Sigmoid colon (tissue), 4 donors: ENCODE measurements at regions not wholly inside any gene's neighbourhood (a gene's known extent, or its start where the extent isn't known, plus 50 kb on each side); places are given as distances from the start of the nearest gene placed in this dataset.

Experiments used
- POLR2A ChIP-seq, 2 donors: fragments of 450-650 bp; IDR thresholded peaks; one replicate each; pipeline ENCODE4 v1.6.1; 2016; ENCODE audit warnings: antibody characterized with exemption in 2 of 2, mild to moderate bottlenecking in 2 of 2, moderate library complexity in 2 of 2
- POLR2AphosphoS5 ChIP-seq, 4 donors: sonication (generic); formaldehyde crosslinking; IDR thresholded peaks; one replicate each; pipeline ENCODE4 v1.6.1; 2017; ENCODE audit warnings: antibody characterized with exemption in 4 of 4
- TF ChIP-seq, protein P1 (sequence below), 4 experiments: fragments of 450-650 bp in 3 of 4; fragments of 200-600 bp in 1 of 4; IDR thresholded peaks; one replicate each; pipeline ENCODE4 v1.5.1; 2016 to 2019; ENCODE audit warnings: antibody characterized with exemption in 4 of 4, mild to moderate bottlenecking in 3 of 4, moderate library complexity in 2 of 4

DNA sequence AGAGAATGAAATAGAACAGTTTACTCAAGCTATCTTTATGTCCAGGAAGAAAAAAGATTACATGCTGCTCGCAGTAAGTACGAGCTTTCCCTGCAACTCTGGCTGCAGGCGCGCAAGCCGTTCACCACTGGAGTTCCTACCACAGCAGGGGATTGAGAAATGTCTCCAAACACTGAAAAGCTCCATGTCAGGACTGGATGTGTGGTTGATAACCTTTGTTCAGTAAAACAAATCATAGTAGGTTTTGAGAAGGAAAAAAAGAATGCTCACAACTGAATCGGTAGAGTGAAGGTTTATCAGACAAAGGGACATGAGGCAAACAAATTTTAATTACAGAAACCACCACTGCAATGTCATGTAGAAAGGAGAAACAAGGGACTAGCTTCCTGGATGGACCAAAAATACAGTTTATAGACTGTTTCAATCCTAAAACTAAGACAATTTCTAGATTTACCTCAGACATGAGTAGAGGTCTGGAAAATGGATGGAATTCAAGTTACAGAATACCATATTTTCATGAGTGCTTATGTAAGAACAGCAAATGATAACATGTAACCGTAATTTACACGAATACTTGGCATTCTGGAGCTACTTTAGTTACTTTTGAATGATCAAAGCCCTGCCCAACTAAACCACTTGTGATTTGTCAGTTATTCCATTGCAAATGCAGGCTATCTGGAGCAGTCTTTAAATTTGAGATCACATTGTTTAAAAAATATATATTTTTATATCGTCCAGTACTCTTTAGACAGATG is 471.1 kb downstream of the SHQ1 start:
- TF ChIP-seq, protein P1, sequence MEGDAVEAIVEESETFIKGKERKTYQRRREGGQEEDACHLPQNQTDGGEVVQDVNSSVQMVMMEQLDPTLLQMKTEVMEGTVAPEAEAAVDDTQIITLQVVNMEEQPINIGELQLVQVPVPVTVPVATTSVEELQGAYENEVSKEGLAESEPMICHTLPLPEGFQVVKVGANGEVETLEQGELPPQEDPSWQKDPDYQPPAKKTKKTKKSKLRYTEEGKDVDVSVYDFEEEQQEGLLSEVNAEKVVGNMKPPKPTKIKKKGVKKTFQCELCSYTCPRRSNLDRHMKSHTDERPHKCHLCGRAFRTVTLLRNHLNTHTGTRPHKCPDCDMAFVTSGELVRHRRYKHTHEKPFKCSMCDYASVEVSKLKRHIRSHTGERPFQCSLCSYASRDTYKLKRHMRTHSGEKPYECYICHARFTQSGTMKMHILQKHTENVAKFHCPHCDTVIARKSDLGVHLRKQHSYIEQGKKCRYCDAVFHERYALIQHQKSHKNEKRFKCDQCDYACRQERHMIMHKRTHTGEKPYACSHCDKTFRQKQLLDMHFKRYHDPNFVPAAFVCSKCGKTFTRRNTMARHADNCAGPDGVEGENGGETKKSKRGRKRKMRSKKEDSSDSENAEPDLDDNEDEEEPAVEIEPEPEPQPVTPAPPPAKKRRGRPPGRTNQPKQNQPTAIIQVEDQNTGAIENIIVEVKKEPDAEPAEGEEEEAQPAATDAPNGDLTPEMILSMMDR (IDR thresholded peaks at IDR 0.05), result no peak
- no peak for TF ChIP-seq POLR2A (IDR thresholded peaks at IDR 0.05)
- TF ChIP-seq POLR2AphosphoS5 (IDR thresholded peaks at IDR 0.05), result no peak
